HG03469 (cell line): ENCODE measurements at regions not wholly inside any gene's neighbourhood (a gene's known extent, or its start where the extent isn't known, plus 50 kb on each side); places are given as distances from the start of the nearest gene placed in this dataset.

Experiments
- ATAC-seq: cut with Tn5 transposase; IDR thresholded peaks from one replicate; pipeline ENCODE4 v1.9.1; 2021; ENCODE audit warnings: mild to moderate bottlenecking, moderate library complexity, moderate number of reproducible peaks; ENCODE audit not compliant: unreplicated experiment

GRCh38 chr10:44806950-44807349 lies 104.2 kb upstream of the TMEM72 start:
- no peak for ATAC-seq

- no peak for ATAC-seq
Measured at GRCh38 chr10:44807451-44807850, 103.7 kb upstream of the TMEM72 start.

DNA sequence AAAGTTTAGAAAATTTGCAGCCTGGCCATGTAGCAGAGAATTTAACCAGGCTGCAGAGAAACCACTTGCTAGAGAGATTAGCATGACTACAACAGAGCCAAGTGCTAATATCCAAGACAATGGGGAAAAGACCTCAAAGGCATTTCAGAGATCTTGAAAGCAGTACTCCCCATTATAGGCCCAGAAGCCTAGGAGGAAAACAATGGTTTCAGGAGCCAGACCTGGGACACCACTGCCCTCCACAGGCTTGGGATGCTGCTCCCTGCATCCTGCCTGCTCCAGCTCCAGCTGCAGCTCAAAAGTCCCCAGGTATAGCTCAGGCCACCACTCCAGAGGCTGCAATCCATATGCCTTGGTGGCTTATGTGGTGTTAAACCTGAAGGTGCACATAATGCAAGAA lies 101.5 kb upstream of the TMEM72 start:
- no peak for ATAC-seq

DNA sequence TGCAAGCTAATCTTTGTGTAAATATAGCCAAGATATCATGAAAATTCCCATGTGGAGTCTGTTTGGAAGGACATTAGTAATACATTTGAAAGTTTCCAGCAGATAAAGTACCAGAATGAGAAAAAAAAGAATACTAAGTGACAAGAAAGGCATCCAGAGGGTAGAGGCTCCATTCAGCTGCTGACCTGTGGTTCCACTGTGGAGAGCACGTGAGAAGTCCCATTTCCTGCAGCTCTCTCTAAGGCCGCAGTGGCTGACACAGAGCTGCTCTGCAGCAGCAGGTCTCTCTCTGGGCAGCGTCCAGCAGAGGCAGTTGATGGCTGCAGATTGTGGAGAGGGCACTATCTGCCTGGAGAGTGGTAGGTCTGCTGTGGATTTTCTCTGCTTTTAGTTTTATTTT lies 100.1 kb upstream of the TMEM72 start:
- ATAC-seq: no peak

DNA sequence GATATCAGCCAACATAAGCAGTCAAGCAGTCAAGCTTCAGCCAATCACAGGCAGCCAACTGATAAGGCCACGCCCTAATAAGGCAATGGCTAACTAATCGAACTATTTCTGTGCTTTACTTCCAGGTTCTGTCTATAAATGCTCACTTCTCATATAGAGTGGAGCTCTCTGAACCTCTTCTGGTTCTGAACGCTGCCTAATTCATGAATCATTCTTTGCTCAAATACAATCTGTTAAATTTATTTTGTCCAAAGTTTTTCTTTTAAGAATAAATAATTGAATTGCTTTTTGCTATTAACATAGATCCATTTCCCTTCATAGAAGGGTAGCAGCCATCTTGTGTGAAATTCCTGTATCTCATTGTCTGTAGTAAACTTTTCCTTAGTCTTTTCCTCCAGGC lies 97.9 kb upstream of the TMEM72 start:
- no peak for ATAC-seq

DNA sequence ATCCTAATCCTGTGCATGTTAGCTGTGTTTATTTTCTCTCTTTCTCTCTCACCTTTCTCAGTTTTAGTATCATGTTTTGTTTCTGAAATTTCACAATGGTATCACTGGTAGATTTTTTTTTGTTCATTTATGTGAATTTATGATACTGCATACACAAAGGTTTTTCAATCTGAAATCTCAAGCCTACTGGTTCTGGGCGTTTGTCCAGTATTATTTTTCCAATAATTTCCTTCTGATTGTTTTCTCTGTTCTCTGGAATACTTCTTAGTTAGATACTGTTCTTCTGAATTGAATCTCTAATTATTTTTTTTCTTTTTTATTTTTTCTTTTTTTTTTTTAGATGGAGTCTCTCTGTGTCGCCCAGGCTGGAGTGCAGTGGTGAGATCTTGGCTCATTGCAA lies 96.2 kb upstream of the TMEM72 start:
- ATAC-seq: no peak

GRCh38 chr10:44818041-44818649 lies 93.0 kb upstream of the TMEM72 start:
- ATAC-seq: no peak

GRCh38 chr10:44818701-44819127 lies 92.4 kb upstream of the TMEM72 start:
- no peak for ATAC-seq

DNA sequence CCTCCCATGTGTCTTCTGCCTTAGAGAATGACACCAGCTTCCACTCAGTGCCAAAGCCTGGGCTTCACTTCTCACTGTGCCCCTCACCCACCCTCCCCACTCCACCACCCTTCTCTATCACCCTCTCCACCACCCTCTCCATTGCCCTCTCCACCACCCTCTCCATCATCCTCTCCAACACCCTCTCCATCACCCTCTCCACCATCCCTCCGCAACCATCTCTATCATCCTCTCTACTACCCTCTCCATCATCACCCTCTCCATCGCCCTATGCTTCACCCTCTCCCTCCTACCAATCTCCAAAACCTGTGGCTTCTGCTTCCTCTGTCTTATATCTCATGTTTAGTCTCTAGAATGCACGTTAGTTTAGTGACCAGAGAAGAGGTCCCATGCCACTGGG lies 91.0 kb upstream of the TMEM72 start:
- no peak for ATAC-seq

GRCh38 chr10:44821290-44821689 lies 89.8 kb upstream of the TMEM72 start:
- no peak for ATAC-seq

- ATAC-seq: no peak
Measured at GRCh38 chr10:44822349-44822748, 88.8 kb upstream of the TMEM72 start.

- ATAC-seq: no peak
Measured at GRCh38 chr10:44822966-44823365, 88.2 kb upstream of the TMEM72 start.

DNA sequence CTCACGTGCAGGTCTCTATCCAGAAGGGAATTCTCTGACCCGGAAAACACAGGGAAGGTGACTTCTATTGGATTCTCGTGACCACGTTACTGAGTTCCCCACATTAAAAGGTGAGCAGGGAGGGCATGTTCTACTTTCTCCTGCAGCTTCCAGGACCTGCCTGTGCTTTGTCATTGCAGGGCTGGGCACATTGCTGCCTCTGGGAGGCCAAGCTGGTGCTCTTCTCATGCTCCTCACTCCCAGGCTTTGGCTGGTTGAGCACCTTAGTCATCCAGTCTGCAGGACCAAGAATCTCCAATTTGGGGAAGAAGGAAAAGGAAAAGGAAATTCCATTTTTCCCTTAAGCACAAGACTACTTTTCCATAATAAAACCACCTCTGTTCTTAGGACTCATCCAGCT lies 86.5 kb upstream of the TMEM72 start:
- ATAC-seq: no peak

DNA sequence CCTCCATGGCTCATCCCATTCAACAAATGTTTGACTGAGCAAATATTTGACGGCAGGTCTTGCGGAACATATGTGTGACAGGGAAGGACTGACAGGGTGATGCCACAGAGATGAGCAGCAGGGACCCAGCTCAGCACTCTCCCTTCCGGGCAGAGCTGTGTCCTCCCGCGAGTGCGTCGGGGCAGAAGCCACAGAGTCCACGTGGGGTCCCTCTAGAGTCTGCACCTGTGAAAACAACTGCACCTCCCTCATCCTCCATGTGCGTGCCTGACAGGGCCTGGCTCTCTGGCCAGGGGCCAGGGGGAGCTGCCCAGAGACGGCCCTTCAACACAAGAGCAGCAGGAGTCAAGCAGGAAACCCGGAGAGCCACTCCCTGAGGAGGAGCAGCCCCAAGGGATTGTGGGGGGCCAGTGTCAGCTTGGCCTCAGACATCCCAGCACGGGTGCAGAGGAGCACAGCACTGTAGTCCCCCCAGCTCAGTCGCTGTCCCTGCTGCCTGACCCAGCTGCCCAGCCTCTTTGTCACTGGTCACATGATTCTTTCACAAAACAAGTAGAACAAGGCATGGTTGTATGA lies 83.6 kb upstream of the TMEM72 start:
- no peak for ATAC-seq

DNA sequence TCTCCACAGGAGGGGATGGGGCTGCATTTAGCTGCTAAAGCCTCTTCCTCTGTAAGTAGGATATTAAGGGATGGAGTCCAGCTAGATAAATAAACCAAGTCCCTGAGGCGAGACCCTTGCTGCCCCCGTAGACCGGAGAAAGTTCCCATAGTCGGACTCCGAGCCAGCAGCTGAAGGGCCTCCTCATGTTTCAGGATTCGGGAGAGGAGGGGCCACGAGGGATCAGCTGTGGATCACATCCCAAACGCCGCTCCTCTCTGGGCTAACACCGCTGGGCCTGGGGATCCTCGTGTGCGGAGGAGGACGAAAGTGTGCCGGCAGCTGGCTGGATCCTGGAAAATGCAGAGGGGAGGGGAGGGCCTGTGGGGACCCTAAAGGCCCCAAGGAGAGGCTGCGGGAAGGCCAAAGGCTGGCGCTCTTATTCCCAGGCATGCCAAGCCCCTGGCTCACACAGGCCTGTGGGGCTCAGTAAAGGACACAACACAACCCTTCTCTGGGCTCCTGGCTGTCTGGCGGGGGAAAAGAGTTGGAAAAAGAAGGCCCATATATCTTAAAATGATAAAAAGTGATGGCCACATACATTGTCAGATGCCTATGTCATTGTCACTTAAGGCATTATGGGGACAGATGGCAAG lies 82.5 kb upstream of the TMEM72 start:
- ATAC-seq: no peak

DNA sequence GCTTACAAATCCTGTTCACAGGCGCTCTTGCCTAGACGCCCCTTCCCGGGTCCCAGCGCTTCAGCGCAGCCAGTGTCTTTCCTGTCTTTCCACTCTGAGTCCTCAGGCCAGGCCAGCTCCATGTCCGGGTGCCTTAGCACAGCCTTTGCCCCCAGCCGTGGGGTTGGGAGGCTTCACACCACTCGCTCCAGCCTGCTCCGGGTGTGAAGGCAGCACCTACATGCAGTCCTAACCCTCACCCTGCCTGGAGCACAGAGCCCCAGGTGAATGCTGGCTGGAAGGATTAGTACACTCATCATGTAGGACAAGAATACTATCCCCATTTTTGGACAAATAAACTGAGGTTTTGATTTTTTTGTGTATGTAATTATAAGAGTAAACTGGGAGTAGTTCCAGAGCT lies 81.7 kb upstream of the TMEM72 start:
- no peak for ATAC-seq

- no peak for ATAC-seq
Measured at GRCh38 chr10:44830022-44830421, 81.1 kb upstream of the TMEM72 start.

- no peak for ATAC-seq
Measured at GRCh38 chr10:44831581-44831980, 79.6 kb upstream of the TMEM72 start.

DNA sequence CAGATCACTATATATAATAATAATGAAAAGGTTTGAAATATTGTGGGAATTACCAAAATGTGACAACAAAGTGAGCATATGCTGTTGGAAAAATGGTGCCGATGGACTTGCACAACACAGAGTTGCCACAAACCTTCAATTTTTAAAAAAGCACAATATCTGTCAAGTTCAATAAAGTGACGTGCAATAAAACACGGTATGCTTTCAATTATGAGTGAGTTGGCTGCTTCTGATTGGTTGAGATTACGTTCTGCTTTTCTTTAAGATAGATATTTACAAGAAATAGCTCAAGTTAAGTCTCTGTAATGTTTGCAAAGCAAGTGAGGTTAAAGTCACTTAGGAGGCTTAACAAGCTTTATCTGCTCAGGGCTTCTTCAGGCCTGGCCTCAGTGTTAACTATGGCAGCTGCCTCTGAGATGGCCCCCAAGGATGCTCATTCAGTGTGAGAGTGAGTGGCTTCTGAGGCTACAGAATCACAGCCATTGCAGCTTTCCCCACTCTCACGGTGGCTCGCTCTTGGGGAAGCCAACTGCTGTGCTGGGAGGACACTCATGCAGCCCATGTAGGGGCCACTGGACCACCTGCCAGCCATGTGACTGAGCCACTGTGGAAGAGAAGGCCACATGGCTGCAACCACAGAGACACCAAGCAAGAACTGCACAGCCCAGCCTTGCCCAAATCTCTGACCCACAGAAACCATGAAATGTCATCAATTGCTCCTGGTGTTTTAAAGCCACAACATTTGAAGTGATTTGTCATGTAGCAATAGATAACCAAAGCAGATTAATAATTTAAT lies 78.3 kb upstream of the TMEM72 start:
- no peak for ATAC-seq

DNA sequence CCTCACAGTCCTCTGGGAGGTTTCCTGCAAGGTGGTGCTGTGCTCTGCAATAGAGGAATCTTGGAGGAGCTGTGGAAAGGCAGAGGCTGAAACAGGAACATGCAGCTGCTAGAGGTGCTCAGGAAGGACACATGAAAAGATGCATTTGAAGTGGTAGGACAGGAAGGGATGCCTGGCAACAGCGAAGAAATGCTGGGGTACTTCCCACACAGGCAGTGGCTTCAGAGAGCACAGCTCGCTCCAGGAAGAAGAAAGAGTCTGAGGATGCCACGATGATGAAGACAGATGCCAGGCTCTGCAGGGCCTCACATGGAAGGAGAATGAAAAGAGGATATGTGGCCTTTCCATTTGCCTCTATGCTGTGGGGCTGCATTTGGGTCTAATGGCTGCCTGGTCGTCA lies 77.0 kb upstream of the TMEM72 start:
- no peak for ATAC-seq

DNA sequence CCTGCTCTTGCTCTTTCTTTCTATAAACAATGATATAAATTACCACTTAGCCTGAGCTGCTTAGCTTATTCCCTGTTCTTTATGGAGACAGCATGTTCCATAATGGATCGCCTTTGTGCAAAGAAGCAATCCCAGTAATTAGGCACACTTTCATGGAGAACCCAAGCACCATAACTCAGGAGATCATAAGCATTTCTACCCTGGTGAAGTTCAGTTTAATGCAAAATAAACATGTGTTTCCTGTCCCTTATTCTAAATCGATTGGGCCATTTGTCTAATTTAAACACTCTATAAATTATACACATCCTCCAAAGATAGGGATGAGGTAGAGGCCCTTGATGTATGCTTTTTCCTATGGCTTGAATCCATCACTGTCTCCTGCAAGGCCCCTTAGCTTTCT lies 75.8 kb upstream of the TMEM72 start:
- no peak for ATAC-seq

GRCh38 chr10:44843484-44843883 lies 67.7 kb upstream of the TMEM72 start:
- no peak for ATAC-seq
